ENCODE measurements at regions not wholly inside any gene's neighbourhood (a gene's known extent, or its start where the extent isn't known, plus 50 kb on each side); places are given as distances from the start of the nearest gene placed in this dataset.

GRCh38 chr14:40248671-40249070, 816.4 kb upstream of the FBXO33 start:
- H3K4me3 ChIP-seq: no peak overlapping the region
- 45 to 62% (median 55%) methylated on average over 1 of the region's 1 CpG for WGBS, 5 donors
- H3K4me1 ChIP-seq: no peaks in the 10 kb centered on the region
- H3K9me3 ChIP-seq: peaks cover 0 to 17% (median 0%) of the 10 kb centered on the region in 4 donors
- TF ChIP-seq CTCF (IDR thresholded peaks at IDR 0.05) (no peak), POLR2A (IDR thresholded peaks at IDR 0.05) (no peak), EP300 (IDR thresholded peaks at IDR 0.05) (no peak), POLR2AphosphoS5 (IDR thresholded peaks at IDR 0.05) (no peak)
- H3K36me3 ChIP-seq: no peaks in the 10 kb centered on the region
- H3K27ac ChIP-seq: no peak overlapping the region
- no peak for DNase-seq
- H3K27me3 ChIP-seq: no peaks in the 10 kb centered on the region
- intact Hi-C loops (cut with DNase I; ENCODE audit: low total_unique reads): no loop called here

- peaks cover 0 to 17% (median 7%) of the 10 kb centered on the region in 4 donors for H3K9me3 ChIP-seq
- H3K36me3 ChIP-seq: no peaks in the 10 kb centered on the region
- H3K4me1 ChIP-seq: no peaks in the 10 kb centered on the region
- H3K27me3 ChIP-seq: no peaks in the 10 kb centered on the region
- intact Hi-C loops (cut with DNase I; ENCODE audit: low total_unique reads): no loop called here
- 83 to 95% (median 91%) methylated on average over 3 of the region's 3 CpGs for WGBS, 5 donors
- no peak overlapping the region for H3K27ac ChIP-seq
- no peak for DNase-seq
- no peak for TF ChIP-seq POLR2AphosphoS5 (IDR thresholded peaks at IDR 0.05)
- no peak for TF ChIP-seq EP300 (IDR thresholded peaks at IDR 0.05)
- no peak for TF ChIP-seq POLR2A (IDR thresholded peaks at IDR 0.05)
- TF ChIP-seq CTCF (IDR thresholded peaks at IDR 0.05): no peak
- H3K4me3 ChIP-seq: no peak overlapping the region
Observed at GRCh38 chr14:40240245-40240859, 808.1 kb upstream of the FBXO33 start.

GRCh38 chr14:40232302-40232701, 800.1 kb upstream of the FBXO33 start:
- H3K27ac ChIP-seq: no peak overlapping the region
- 75 to 82% (median 78%) methylated on average over 2 of the region's 2 CpGs for WGBS, 5 donors
- no peaks in the 10 kb centered on the region for H3K4me1 ChIP-seq
- no peak for DNase-seq
- no peaks in the 10 kb centered on the region for H3K27me3 ChIP-seq
- no peak overlapping the region for H3K4me3 ChIP-seq
- no peaks in the 10 kb centered on the region for H3K36me3 ChIP-seq
- intact Hi-C loops (cut with DNase I; ENCODE audit: low total_unique reads): no loop called here
- TF ChIP-seq EP300 (IDR thresholded peaks at IDR 0.05): no peak
- H3K9me3 ChIP-seq: peaks cover 0 to 24% (median 7%) of the 10 kb centered on the region in 4 donors

GRCh38 chr14:40229676-40230075, 797.4 kb upstream of the FBXO33 start:
- no peaks in the 10 kb centered on the region for H3K27me3 ChIP-seq
- H3K4me3 ChIP-seq: no peak overlapping the region
- H3K36me3 ChIP-seq: no peaks in the 10 kb centered on the region
- no peak overlapping the region for H3K27ac ChIP-seq
- no peaks in the 10 kb centered on the region for H3K4me1 ChIP-seq
- peaks cover 0 to 4% (median under 1%) of the 10 kb centered on the region in 4 donors for H3K9me3 ChIP-seq
- TF ChIP-seq CTCF (IDR thresholded peaks at IDR 0.05) (no peak), POLR2AphosphoS5 (IDR thresholded peaks at IDR 0.05) (no peak), EP300 (IDR thresholded peaks at IDR 0.05) (no peak), POLR2A (IDR thresholded peaks at IDR 0.05) (no peak)
- 39 to 75% (median 67%) methylated on average over 1 of the region's 1 CpG for WGBS, 5 donors
- intact Hi-C loops (cut with DNase I; ENCODE audit: low total_unique reads): no loop called here
- no peak for DNase-seq

- 76 to 89% (median 88%) methylated on average over 4 of the region's 4 CpGs for WGBS, 5 donors
- no peaks in the 10 kb centered on the region for H3K36me3 ChIP-seq
- TF ChIP-seq POLR2AphosphoS5 (IDR thresholded peaks at IDR 0.05): no peak
- no peak for TF ChIP-seq EP300 (IDR thresholded peaks at IDR 0.05)
- TF ChIP-seq POLR2A (IDR thresholded peaks at IDR 0.05): no peak
- TF ChIP-seq CTCF (IDR thresholded peaks at IDR 0.05): no peak
- H3K27me3 ChIP-seq: no peaks in the 10 kb centered on the region
- no peak for DNase-seq
- intact Hi-C loops (cut with DNase I; ENCODE audit: low total_unique reads): no loop called here
- peaks cover 0 to 2% (median 0%) of the 10 kb centered on the region in 4 donors for H3K9me3 ChIP-seq
- no peaks in the 10 kb centered on the region for H3K4me1 ChIP-seq
- no peak overlapping the region for H3K27ac ChIP-seq
- no peak overlapping the region for H3K4me3 ChIP-seq
Observed at GRCh38 chr14:40222996-40223395, 790.8 kb upstream of the FBXO33 start.

Measured in stomach (tissue), 8 donors.